Sigmoid colon (tissue), 6 donors: ENCODE measurements at regions not wholly inside any gene's neighbourhood (a gene's known extent, or its start where the extent isn't known, plus 50 kb on each side); places are given as distances from the start of the nearest gene placed in this dataset.

Experiments
- DNase-seq: peaks from one replicate; pipeline ENCODE4 v3.0.0-alpha.2; 2019
- H3K27ac ChIP-seq, 4 donors: fragments of 200-600 bp; sonication (generic); one replicate each; pipeline ENCODE4 v1.5.1; 2016 to 2019; ENCODE audit warnings: mild to moderate bottlenecking in 1 of 4
- H3K27me3 ChIP-seq, 3 donors: fragments of 200-600 bp; sonication (generic); one replicate each; pipeline ENCODE4 v1.5.1; 2019; ENCODE audit warnings: mild to moderate bottlenecking in 1 of 3
- H3K36me3 ChIP-seq, 4 donors: fragments of 200-600 bp; sonication (generic); one replicate each; pipeline ENCODE4 v1.5.1; 2016 to 2019
- H3K4me1 ChIP-seq, 4 donors: fragments of 200-600 bp; sonication (generic); one replicate each; pipeline ENCODE4 v1.5.1; 2017 to 2019
- H3K4me3 ChIP-seq, 4 donors: fragments of 200-600 bp; sonication (generic); one replicate each; pipeline ENCODE4 v1.5.1; 2017 to 2019; ENCODE audit warnings: mild to moderate bottlenecking in 2 of 4, moderate library complexity in 1 of 4
- H3K9me3 ChIP-seq, 4 donors: fragments of 200-600 bp in 3 of 4; sonication (generic) in 3 of 4; one replicate each; pipeline versions ENCODE4 v1.5.1 to v1.6.1; 2013 to 2019
- CTCF ChIP-seq, 4 experiments: fragments of 450-650 bp in 3 of 4; fragments of 200-600 bp in 1 of 4; IDR thresholded peaks; one replicate each; pipeline ENCODE4 v1.5.1; 2016 to 2019; ENCODE audit warnings: antibody characterized with exemption in 4 of 4, mild to moderate bottlenecking in 3 of 4, moderate library complexity in 2 of 4
- EP300 ChIP-seq, 4 donors: sonication (generic); formaldehyde crosslinking; IDR thresholded peaks; one replicate each; pipeline ENCODE4 v1.6.1; 2017; ENCODE audit warnings: antibody characterized with exemption in 4 of 4
- POLR2A ChIP-seq, 2 donors: fragments of 450-650 bp; IDR thresholded peaks; one replicate each; pipeline ENCODE4 v1.6.1; 2016; ENCODE audit warnings: antibody characterized with exemption in 2 of 2, mild to moderate bottlenecking in 2 of 2, moderate library complexity in 2 of 2
- POLR2AphosphoS5 ChIP-seq, 4 donors: sonication (generic); formaldehyde crosslinking; IDR thresholded peaks; one replicate each; pipeline ENCODE4 v1.6.1; 2017; ENCODE audit warnings: antibody characterized with exemption in 4 of 4
- WGBS, 2 donors: extraction: QIAGEN DNeasy Blood & Tissue Kit; methylation state at CpG; one replicate each; pipeline ENCODE4 v1.1.7; 2013; 5-methylcytosine and 5-hydroxymethylcytosine counted together
- intact Hi-C: fragments of 100-400 bp; cut with DNase I; formaldehyde crosslinking; loops from one replicate; pipeline ENCODE4 v1.15.1; 2023
- donor health status: healthy with polysubstance abuse.
- donor health status: healthy.

DNA sequence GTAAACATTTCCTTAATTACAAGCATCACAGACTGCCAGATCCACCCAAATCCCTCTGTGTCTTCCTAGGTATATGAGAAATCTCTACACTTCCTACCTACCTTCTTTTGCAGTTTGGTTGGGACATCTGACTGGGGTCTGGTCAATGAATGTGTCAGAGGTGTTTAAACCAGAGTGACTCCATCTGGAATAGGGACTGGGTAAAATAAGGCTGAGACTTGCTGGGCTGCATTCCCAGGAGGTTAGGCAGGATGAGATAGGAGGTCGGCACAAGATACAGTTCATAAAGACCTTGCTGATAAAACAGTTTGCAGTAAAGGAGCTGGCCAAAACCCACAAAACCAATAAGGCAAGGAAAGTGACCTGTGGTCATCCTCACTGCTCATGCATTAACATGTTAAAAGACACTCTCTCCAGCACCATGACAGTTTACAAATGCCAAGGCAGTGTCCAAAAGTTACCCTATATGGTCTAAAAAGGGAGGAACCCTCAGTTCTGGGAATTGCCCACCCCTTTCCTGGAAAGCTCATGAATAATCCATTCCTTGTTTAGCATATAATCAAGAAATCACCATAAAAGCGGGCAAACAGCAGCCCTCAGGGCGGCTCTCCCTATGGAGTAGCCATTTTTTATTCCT is 87.4 kb upstream of the BACE2 start:
- no peak for TF ChIP-seq CTCF (IDR thresholded peaks at IDR 0.05)
- TF ChIP-seq EP300 (IDR thresholded peaks at IDR 0.05) = no peak
- no peak for TF ChIP-seq POLR2A (IDR thresholded peaks at IDR 0.05)
- TF ChIP-seq POLR2AphosphoS5 (IDR thresholded peaks at IDR 0.05) = no peak
- 68 to 82% methylated on average over 3 of the region's 3 CpGs for WGBS, 2 donors
- DNase-seq = no peak

GRCh38 chr21:41086569-41086968 is 81.4 kb upstream of the BACE2 start:
- H3K27me3 ChIP-seq = no peaks in the 10 kb centered on the region
- H3K9me3 ChIP-seq = no peaks in the 10 kb centered on the region
- 84 to 87% methylated on average over 5 of the region's 5 CpGs for WGBS, 2 donors
- TF ChIP-seq CTCF (IDR thresholded peaks at IDR 0.05) = no peak
- TF ChIP-seq EP300 (IDR thresholded peaks at IDR 0.05) = no peak
- no peak for TF ChIP-seq POLR2A (IDR thresholded peaks at IDR 0.05)
- TF ChIP-seq POLR2AphosphoS5 (IDR thresholded peaks at IDR 0.05) = no peak
- no peak overlapping the region for H3K27ac ChIP-seq
- no peak for DNase-seq
- no peak overlapping the region for H3K4me3 ChIP-seq
- peaks cover 0 to 10% (median 7%) of the 10 kb centered on the region in 4 donors for H3K4me1 ChIP-seq
- intact Hi-C loops = no loop called here
- H3K36me3 ChIP-seq = no peaks in the 10 kb centered on the region

More for the DNA sequence above, 87.4 kb upstream of the BACE2 start:
- H3K36me3 ChIP-seq = no peaks in the 10 kb centered on the region
- H3K4me3 ChIP-seq = no peak overlapping the region
- intact Hi-C loops = no loop called here
- no peaks in the 10 kb centered on the region for H3K27me3 ChIP-seq
- no peaks in the 10 kb centered on the region for H3K4me1 ChIP-seq
- H3K9me3 ChIP-seq = no peaks in the 10 kb centered on the region
- no peak overlapping the region for H3K27ac ChIP-seq

GRCh38 chr21:41090981-41091380 is 77.0 kb upstream of the BACE2 start:
- 63 to 74% methylated on average over 6 of the region's 6 CpGs for WGBS, 2 donors
- TF ChIP-seq POLR2AphosphoS5 (IDR thresholded peaks at IDR 0.05) = peak in 2 of 4 donors; percentile 38 to 48
- no peak for TF ChIP-seq POLR2A (IDR thresholded peaks at IDR 0.05)
- Histone ChIP-seq H3K4me3 (no peak overlapping the region), H3K4me1 (peaks cover 0 to 14% (median 9%) of the 10 kb centered on the region in 4 donors), H3K27ac (no peak overlapping the region), H3K36me3 (no peaks in the 10 kb centered on the region), H3K27me3 (no peaks in the 10 kb centered on the region), H3K9me3 (no peaks in the 10 kb centered on the region)
- intact Hi-C loops = no loop called here
- no peak for DNase-seq

- TF ChIP-seq POLR2AphosphoS5 (IDR thresholded peaks at IDR 0.05) = no peak
- TF ChIP-seq POLR2A (IDR thresholded peaks at IDR 0.05) = no peak
- TF ChIP-seq EP300 (IDR thresholded peaks at IDR 0.05) = no peak
- no peak for TF ChIP-seq CTCF (IDR thresholded peaks at IDR 0.05)
- no peak for DNase-seq
Observed at GRCh38 chr21:41091616-41092015, 76.3 kb upstream of the BACE2 start.

GRCh38 chr21:41092312-41092711 is 75.6 kb upstream of the BACE2 start:
- intact Hi-C loops = no loop called here
- WGBS, 2 donors = 92 to 94% methylated on average over 7 of the region's 7 CpGs
- Histone ChIP-seq H3K27me3 (no peaks in the 10 kb centered on the region), H3K9me3 (no peaks in the 10 kb centered on the region), H3K4me3 (no peak overlapping the region), H3K4me1 (peaks cover 0 to 14% (median 9%) of the 10 kb centered on the region in 4 donors), H3K27ac (no peak overlapping the region), H3K36me3 (no peaks in the 10 kb centered on the region)
- no peak for DNase-seq
- TF ChIP-seq EP300 (IDR thresholded peaks at IDR 0.05) (no peak), POLR2AphosphoS5 (IDR thresholded peaks at IDR 0.05) (no peak), CTCF (IDR thresholded peaks at IDR 0.05) (no peak), POLR2A (IDR thresholded peaks at IDR 0.05) (no peak)

More at GRCh38 chr21:41091616-41092015, 76.3 kb upstream of the BACE2 start:
- H3K36me3 ChIP-seq = no peaks in the 10 kb centered on the region
- H3K9me3 ChIP-seq = no peaks in the 10 kb centered on the region
- intact Hi-C loops = no loop called here
- H3K4me1 ChIP-seq = peaks cover 0 to 14% (median 9%) of the 10 kb centered on the region in 4 donors
- no peak overlapping the region for H3K4me3 ChIP-seq
- no peak overlapping the region for H3K27ac ChIP-seq
- no peaks in the 10 kb centered on the region for H3K27me3 ChIP-seq
- WGBS, 2 donors = 76 to 81% methylated on average over 2 of the region's 2 CpGs
